Smooth muscle cell (in vitro differentiated cells): ENCODE measurements at regions not wholly inside any gene's neighbourhood (a gene's known extent, or its start where the extent isn't known, plus 50 kb on each side); places are given as distances from the start of the nearest gene placed in this dataset.

Source experiments
- DNase-seq: peaks from one replicate; lab custom pipeline; 2025; ENCODE audit not compliant: unreplicated experiment; lab: John Stamatoyannopoulos, UW
- H2AFZ ChIP-seq: fragments of 200-600 bp; sonication (generic); 2 replicates; pipeline ENCODE4 v1.6.0; 2016; ENCODE audit warnings: antibody characterized with exemption, low read depth, mild to moderate bottlenecking
- H3F3A ChIP-seq: fragments of 200-600 bp; sonication (generic); 2 replicates; pipeline ENCODE4 v1.6.0; 2017; ENCODE audit warnings: antibody characterized with exemption, low read depth
- H3K27ac ChIP-seq: fragments of 200-600 bp; sonication (generic); 2 replicates; pipeline ENCODE4 v1.5.1; 2016; ENCODE audit warnings: low read depth, mild to moderate bottlenecking
- H3K27me3 ChIP-seq: fragments of 200-600 bp; sonication (generic); 2 replicates; pipeline ENCODE4 v1.6.1; 2016; ENCODE audit warnings: low read depth, mild to moderate bottlenecking
- H3K36me3 ChIP-seq: fragments of 200-600 bp; sonication (generic); 2 replicates; pipeline ENCODE4 v1.5.1; 2016; ENCODE audit warnings: low read depth
- H3K4me1 ChIP-seq: fragments of 200-600 bp; sonication (generic); 2 replicates; pipeline ENCODE4 v1.5.1; 2016; ENCODE audit warnings: low read depth
- H3K4me2 ChIP-seq: fragments of 200-600 bp; sonication (generic); 2 replicates; pipeline ENCODE4 v1.6.0; 2016; ENCODE audit warnings: mild to moderate bottlenecking
- H3K4me3 ChIP-seq: fragments of 200-600 bp; sonication (generic); 2 replicates; pipeline ENCODE4 v1.5.1; 2016; ENCODE audit warnings: mild to moderate bottlenecking
- H3K79me2 ChIP-seq: fragments of 200-600 bp; sonication (generic); 2 replicates; pipeline ENCODE4 v1.6.0; 2016; ENCODE audit warnings: low read depth, mild to moderate bottlenecking
- H3K9ac ChIP-seq: fragments of 200-600 bp; sonication (generic); 2 replicates; pipeline ENCODE4 v1.6.0; 2016; ENCODE audit warnings: low read depth
- H3K9me3 ChIP-seq: fragments of 200-600 bp; sonication (generic); replicated peaks from 2 replicates; pipeline ENCODE4 v1.5.1; 2016; ENCODE audit warnings: low read depth
- H4K20me1 ChIP-seq: fragments of 200-600 bp; sonication (generic); 2 replicates; pipeline ENCODE4 v1.6.0; 2016; ENCODE audit warnings: low read depth
- CTCF ChIP-seq: fragments of 200-600 bp; sonication (generic); IDR thresholded peaks from 2 replicates; pipeline ENCODE4 v1.5.1; 2017; ENCODE audit warnings: borderline replicate concordance, mild to moderate bottlenecking, antibody characterized with exemption; ENCODE audit not compliant: insufficient read depth, poor library complexity, severe bottlenecking
- WGBS: methylation state at CpG from one replicate; pipeline ENCODE4 v1.1.7; 2016; ENCODE audit warnings: low lambda C conversion rate; 5-methylcytosine and 5-hydroxymethylcytosine counted together

GRCh38 chr15:96186105-96186504 lies 144.4 kb upstream of the NR2F2 start:
- H3K27me3 ChIP-seq = peaks cover 14% of the 10 kb centered on the region
- no peaks in the 10 kb centered on the region for H3K9me3 ChIP-seq
- H3K4me1 ChIP-seq = peaks cover 3% of the 10 kb centered on the region
- TF ChIP-seq CTCF = no peak
- no peak overlapping the region for H3K4me2 ChIP-seq
- H3K4me3 ChIP-seq = no peak overlapping the region
- H3K27ac ChIP-seq = no peak overlapping the region
- no peaks in the 10 kb centered on the region for H3F3A ChIP-seq
- H3K36me3 ChIP-seq = no peaks in the 10 kb centered on the region
- 97% methylated on average over 4 of the region's 4 CpGs for WGBS
- H3K79me2 ChIP-seq = no peaks in the 10 kb centered on the region
- H3K9ac ChIP-seq = no peak overlapping the region
- DNase-seq = no peak
- H2AFZ ChIP-seq = no peak overlapping the region
- no peaks in the 10 kb centered on the region for H4K20me1 ChIP-seq

DNA sequence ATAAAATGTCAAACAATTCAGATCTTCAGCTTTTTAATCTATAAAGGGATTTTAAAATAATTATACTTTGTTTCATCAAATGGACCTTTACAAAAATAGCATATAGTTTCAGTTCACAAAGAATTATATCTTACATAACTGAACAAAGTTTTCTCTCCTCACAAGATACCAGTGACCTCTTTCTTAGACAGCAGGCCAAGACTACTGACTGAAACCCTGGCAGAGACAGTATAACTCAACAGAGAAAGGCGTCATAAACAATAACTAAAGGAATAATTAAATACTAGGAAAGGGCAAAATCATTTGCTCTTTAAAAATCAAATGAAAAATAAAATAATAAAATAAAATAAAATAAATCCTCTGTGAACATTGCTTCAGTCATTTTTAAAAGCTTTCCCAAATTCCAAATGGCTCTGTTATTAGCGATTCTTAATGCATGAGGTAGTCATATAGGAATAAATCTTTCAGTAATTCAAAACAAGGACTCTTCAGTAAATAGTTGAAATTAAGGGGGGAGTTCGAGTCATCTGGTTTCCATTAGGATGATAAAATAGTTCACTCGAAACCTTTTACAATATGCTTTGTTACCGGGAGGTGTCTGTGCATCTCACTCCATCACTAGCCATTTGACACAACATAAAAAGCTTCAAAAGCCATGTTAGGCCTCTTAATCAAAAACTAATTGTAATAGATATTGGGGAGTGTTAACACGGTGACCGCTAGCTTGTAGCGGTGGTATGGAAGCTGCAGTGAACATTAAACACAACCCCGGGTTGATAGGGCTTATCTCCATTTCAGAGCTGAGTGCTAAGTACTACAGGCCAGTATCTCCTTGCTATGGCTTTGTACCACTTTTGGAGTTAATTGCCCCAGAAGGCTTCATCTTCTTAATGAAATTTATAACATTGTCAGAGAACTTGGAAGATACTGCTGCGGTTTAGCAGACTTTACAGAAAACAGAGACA lies 142.9 kb upstream of the NR2F2 start:
- Histone ChIP-seq H3K27me3 (peaks cover 22% of the 10 kb centered on the region), H3F3A (no peaks in the 10 kb centered on the region), H3K79me2 (no peaks in the 10 kb centered on the region), H3K9me3 (no peaks in the 10 kb centered on the region), H3K36me3 (no peaks in the 10 kb centered on the region), H3K27ac (no peak overlapping the region), H3K4me2 (no peak overlapping the region), H3K4me1 (peaks cover 3% of the 10 kb centered on the region), H2AFZ (no peak overlapping the region), H3K9ac (no peak overlapping the region), H4K20me1 (no peaks in the 10 kb centered on the region), H3K4me3 (no peak overlapping the region)
- WGBS = 32% methylated on average over 10 of the region's 10 CpGs
- DNase-seq = no peak
- no peak for TF ChIP-seq CTCF

- Histone ChIP-seq H4K20me1 (no peaks in the 10 kb centered on the region), H3F3A (no peaks in the 10 kb centered on the region), H3K4me1 (no peaks in the 10 kb centered on the region), H3K4me2 (no peak overlapping the region), H3K27me3 (peaks cover 3% of the 10 kb centered on the region), H3K9ac (no peak overlapping the region), H3K79me2 (no peaks in the 10 kb centered on the region), H3K4me3 (no peak overlapping the region), H2AFZ (no peak overlapping the region), H3K27ac (no peak overlapping the region), H3K36me3 (no peaks in the 10 kb centered on the region), H3K9me3 (no peaks in the 10 kb centered on the region)
- WGBS = 80% methylated on average over 1 of the region's 1 CpG
- no peak for DNase-seq
- TF ChIP-seq CTCF = no peak
Measured at GRCh38 chr15:96197721-96198120, 132.8 kb upstream of the NR2F2 start.

- H3K9me3 ChIP-seq = no peaks in the 10 kb centered on the region
- H3K27ac ChIP-seq = no peak overlapping the region
- H3K27me3 ChIP-seq = peaks cover 15% of the 10 kb centered on the region
- H3K79me2 ChIP-seq = no peaks in the 10 kb centered on the region
- no peak for TF ChIP-seq CTCF
- no peak overlapping the region for H3K4me2 ChIP-seq
- H3K36me3 ChIP-seq = no peaks in the 10 kb centered on the region
- H3K9ac ChIP-seq = no peak overlapping the region
- no peaks in the 10 kb centered on the region for H3K4me1 ChIP-seq
- H3K4me3 ChIP-seq = no peak overlapping the region
- H3F3A ChIP-seq = no peaks in the 10 kb centered on the region
- DNase-seq = no peak
- no peak overlapping the region for H2AFZ ChIP-seq
- H4K20me1 ChIP-seq = no peaks in the 10 kb centered on the region
Measured at GRCh38 chr15:96199111-96199510, 131.4 kb upstream of the NR2F2 start.
